D721Med (cell line): ENCODE measurements at regions not wholly inside any gene's neighbourhood (a gene's known extent, or its start where the extent isn't known, plus 50 kb on each side); places are given as distances from the start of the nearest gene placed in this dataset.
A peak's percentile ranks its signal among the peaks of the same experiment; 100 is the strongest.

Source experiments
- DNase-seq: peaks from one replicate; pipeline ENCODE4 v3.0.0; 2011; ENCODE audit warnings: low spot score; ENCODE audit not compliant: insufficient read length
- FAIRE-seq: peaks from 2 replicates; lab custom pipeline; 2011; peaks lifted over from hg19 to GRCh38; lab: Jason Lieb, UNC
- TF ChIP-seq, protein P1 (sequence below): IDR thresholded peaks from 2 replicates; pipeline ENCODE4 v1.5.1; 2012; ENCODE audit warnings: mild to moderate bottlenecking, control low read depth; ENCODE audit not compliant: insufficient read depth; ENCODE audit errors: missing control alignments

DNA sequence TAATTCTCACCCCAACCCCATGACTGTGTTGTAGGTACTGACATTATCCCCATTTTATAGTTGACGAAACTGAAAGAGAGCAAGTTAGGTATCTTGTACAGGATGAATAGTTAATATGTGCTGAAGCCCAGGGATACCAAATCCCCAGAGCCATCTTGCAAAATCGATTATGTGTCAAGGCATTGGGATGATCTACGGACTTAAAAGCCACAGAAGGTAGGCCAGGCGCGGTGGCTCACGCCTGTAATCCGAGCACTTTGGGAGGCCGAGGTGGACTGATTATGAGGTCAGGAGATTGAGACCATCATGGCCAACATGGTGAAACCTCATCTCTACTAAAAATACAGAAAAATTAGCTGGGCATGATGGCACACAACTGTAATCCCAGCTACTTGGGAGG lies 242.4 kb upstream of the RHOBTB1 start:
- DNase-seq: no peak
- TF ChIP-seq, protein P1, sequence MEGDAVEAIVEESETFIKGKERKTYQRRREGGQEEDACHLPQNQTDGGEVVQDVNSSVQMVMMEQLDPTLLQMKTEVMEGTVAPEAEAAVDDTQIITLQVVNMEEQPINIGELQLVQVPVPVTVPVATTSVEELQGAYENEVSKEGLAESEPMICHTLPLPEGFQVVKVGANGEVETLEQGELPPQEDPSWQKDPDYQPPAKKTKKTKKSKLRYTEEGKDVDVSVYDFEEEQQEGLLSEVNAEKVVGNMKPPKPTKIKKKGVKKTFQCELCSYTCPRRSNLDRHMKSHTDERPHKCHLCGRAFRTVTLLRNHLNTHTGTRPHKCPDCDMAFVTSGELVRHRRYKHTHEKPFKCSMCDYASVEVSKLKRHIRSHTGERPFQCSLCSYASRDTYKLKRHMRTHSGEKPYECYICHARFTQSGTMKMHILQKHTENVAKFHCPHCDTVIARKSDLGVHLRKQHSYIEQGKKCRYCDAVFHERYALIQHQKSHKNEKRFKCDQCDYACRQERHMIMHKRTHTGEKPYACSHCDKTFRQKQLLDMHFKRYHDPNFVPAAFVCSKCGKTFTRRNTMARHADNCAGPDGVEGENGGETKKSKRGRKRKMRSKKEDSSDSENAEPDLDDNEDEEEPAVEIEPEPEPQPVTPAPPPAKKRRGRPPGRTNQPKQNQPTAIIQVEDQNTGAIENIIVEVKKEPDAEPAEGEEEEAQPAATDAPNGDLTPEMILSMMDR: no peak
- FAIRE-seq: peak; percentile 58

DNA sequence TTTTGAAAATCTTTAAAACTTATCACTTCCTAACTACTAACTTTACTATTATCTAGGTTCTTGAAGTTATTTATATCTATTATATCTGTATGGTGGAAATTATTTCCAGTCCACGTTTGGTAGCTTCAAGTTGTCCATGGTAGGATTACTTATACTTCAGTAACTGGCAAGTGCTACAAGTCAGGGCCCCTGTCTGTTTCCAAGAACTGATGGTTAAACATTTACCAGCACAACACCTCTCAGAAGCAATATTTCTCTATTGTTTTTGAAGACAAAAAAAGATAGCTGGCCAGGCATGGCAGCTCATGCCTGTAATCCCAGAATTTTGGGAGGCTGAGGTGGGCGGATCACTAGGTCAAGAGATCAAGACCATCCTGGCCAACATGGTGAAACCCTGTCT lies 240.4 kb upstream of the RHOBTB1 start:
- TF ChIP-seq, protein P1: no peak
- DNase-seq (no peak), FAIRE-seq (no peak)

DNA sequence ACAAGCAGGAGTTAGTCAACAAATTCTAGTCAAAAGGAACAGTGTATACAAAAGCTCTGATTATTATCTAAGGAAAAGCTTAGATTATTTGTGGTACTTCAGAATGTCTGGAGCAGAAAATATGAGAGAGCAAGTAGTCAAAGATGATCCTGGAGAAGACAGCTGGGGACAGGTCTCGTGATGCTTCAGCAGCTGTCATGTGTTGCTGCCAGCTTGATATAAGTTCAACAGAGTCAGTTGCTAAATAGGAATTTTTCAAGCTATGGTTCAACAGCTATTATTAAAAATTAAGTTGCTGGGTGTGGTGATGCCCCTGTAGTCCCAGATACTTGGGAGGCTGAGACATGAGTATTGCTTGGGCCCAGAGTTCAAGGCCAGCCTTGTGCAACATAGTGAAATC lies 240.0 kb upstream of the RHOBTB1 start:
- DNase-seq (no peak), FAIRE-seq (no peak)
- TF ChIP-seq, protein P1: no peak

DNA sequence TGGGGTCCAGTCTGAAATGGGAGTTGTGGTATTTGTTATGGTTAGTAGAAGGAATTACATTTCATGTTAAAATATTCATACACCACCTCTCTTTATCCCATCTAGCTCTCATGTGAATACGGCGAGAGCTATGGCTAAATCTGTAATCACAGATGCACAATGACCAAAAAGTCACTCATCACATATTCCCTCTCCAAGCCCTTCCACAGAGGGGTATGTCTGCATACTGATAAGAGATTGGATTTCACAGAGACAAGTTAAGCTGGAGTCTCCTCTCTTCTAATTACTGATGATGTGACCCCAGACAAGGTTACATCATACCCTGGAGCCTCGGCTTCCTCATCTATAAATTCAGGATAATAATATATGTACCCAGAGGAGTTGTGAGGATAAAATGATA lies 237.8 kb upstream of the RHOBTB1 start:
- TF ChIP-seq, protein P1: no peak
- FAIRE-seq: no peak

DNA sequence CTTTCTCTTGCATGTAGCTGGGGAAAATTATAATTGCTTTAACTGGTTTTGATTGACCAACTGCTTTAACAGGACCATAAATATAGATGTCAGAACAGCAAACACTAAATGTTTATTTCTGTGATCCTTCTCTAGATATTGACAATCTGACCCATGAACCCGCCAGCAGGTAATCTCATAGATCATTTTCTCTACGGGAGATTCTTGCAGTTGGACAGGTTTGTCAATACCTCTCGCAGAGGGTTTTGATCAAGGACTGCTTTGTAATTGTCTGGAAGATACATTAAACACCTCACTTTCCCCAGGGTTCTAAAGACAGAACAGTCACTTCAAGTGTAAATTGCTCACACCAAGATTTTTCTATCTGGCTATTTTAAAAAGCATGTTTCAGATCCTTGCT lies 235.8 kb upstream of the RHOBTB1 start:
- DNase-seq: no peak
- FAIRE-seq: no peak
- TF ChIP-seq, protein P1: no peak

More for the DNA sequence above, 237.8 kb upstream of the RHOBTB1 start:
- no peak for DNase-seq

DNA sequence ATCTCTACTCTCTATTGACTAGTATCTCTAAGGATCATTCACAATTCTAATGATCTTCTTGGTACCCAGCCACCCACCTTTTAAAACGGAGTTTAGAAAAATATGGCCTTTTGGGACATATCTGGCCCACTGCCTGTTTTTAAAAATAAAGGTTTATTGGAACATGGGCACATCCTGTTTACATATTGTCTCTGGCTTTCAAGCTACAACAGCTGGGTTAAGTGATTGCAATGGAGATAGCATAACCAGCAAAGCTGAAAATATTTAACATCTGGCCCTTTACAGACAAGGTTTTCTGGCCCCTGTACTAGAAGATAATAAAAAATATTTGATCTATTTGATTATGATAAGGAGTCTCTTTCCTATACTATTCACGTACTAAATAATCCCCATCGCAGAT lies 232.4 kb upstream of the RHOBTB1 start:
- FAIRE-seq: no peak
- DNase-seq: no peak
- TF ChIP-seq, protein P1: no peak

DNA sequence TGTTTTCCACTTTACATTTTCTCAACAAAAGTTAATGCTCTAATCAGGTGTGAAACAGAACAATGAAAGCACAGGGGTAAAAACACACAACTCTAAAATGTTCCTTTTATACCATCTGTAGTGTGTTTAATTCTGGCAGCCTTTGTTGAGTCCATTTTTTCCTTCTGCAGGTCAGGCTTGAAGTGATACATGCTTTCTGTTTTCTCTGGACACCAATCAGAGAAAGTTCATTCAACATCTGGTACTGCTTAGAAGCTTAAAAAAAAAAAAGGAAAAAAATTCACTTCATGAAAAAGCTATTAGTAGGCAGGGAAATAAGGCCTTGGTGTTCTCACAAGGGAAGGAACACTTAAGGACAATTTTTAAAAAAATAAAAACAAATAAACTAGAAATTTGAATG lies 231.3 kb upstream of the RHOBTB1 start:
- DNase-seq (no peak), FAIRE-seq (no peak)
- TF ChIP-seq, protein P1: no peak
